ENCODE measurements at regions not wholly inside any gene's neighbourhood (a gene's known extent, or its start where the extent isn't known, plus 50 kb on each side); places are given as distances from the start of the nearest gene placed in this dataset.
"Not testable (repeated sequence)": the region's sequence is repeated elsewhere in the genome, so short reads cannot be mapped to it uniquely, and the experiment has no call there.

DNA sequence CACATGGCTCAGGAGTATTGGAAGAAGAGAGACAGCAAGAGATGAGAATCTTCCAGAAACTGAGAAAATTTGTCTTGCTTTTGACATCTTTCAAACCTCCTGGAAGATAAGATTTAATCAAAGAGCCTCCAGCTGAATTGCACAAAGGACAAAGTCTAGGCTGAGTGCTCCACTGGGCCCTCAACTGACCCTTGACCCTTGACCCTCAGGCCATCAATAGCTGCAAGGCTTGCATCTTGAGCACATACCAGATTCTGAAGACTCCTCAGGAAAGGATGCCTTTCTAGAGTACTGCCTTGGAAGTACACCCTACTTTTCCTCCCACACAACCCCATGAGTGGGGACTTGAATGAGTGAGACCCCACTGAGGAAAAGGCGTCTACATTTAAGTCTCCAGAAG is 1125.5 kb downstream of the BCL11A start:
- DNase-seq (ENCODE audit: low read depth): no peak

- no peak for DNase-seq (ENCODE audit: low read depth)
Measured at GRCh38 chr2:59425247-59425646, 1128.2 kb downstream of the BCL11A start.

DNA sequence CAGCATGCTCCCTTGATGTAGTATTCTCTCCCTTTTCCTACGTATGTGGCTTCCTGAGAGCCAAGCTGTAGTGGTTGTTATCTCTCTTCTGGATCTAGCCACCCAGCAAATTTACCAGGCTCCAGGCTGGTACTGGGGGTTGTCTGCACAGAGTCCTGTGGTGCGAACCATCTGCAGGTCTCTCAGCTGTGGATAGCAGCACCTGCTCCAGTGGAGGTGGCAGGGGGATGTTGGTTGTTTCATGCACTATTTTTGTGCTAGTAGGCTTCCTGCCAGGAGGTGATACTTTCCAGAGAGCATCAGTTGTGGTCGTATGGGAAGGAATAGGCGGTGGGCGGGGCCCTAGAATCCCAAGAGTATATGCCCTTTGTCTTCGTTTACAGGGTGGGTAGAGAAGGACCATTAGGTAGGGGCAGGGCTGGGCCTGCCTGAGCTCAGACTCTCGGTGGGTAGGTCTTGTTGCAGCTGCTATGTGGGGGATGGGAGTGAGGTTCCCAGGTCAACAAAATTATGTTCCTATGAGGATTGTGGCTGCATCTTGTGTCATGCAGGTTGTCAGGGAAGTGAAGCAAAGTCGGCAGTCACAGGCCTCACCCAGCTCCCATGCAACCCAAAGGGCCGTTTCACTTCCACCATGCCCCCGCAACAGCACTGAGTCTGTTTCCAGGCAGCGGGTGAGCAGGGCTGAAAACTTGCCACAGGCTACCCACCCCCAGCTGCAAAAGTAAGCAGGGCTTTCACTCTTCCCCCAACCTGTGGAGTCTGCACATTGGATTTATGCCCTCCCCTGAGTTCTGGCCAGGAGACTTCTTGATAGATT is 1139.5 kb downstream of the BCL11A start:
- no peak for DNase-seq (ENCODE audit: low read depth)

GRCh38 chr2:59399126-59399525 is 1154.3 kb downstream of the BCL11A start:
- DNase-seq (ENCODE audit: low read depth): no peak

GRCh38 chr2:59398081-59398480 is 1155.4 kb downstream of the BCL11A start:
- DNase-seq (ENCODE audit: low read depth): no peak

- no peak for DNase-seq (ENCODE audit: low read depth)
Measured at GRCh38 chr2:59395119-59395518, 1154.0 kb upstream of the FANCL start.

DNA sequence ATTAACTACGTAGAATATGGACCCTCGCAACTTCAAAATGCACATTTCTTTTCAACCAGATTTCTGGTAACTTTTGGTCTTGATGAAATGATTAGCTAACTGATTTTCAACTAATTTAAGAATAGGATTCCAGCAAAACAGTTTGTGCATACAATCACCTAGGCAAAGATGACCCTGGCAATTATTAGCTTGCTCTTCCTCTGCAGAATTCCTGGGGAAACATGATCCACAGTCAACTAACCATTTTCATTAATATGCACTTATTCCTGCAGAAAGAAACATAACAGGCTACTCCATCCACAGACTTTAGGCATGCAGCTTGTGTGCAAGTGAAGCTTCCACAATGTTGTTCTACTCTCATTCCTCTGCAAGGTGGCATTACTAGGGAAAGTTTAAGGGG is 1150.8 kb upstream of the FANCL start:
- no peak for DNase-seq (ENCODE audit: low read depth)

DNA sequence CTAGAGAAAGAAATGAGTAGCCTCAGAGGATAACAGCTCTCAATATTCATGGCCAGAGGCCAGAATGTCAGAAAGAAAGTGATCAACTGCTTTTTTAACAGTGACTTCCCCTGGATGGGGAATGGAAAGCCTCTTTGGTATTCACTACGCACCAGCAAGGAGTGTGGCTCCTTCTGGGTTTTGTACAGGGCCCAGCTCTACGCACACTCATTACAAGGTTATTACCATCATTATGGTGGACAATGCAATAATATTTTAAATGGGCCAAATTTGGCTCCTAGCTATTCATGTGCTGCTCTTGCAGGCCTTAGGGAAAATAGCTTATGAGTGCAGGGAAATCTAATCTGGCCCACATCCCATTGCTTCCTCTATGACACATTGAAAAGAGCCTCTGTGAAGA is 1149.5 kb upstream of the FANCL start:
- no peak for DNase-seq (ENCODE audit: low read depth)

- no peak for DNase-seq (ENCODE audit: low read depth)
Measured at GRCh38 chr2:59389240-59389639, 1148.1 kb upstream of the FANCL start.

DNA sequence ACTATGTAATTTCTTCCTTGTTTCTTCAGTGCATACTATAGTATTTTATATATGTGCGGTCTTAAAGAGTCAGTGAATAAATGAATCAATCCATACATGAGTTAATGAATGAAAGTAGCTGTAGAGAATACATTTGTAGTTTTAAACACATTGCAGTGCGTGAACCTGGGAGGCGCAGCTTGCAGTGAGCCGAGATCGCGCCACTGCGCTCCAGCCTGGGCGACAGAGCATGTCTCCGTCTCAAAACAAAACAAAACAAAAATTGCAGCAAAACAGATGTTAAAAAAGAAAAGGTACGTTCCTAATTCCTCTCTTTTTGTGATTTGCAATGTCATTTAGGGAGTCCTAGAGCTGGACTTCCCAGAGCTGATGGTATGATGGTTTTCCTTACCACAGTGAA is 1144.8 kb upstream of the FANCL start:
- no peak for DNase-seq (ENCODE audit: low read depth)

- DNase-seq (ENCODE audit: low read depth): no peak
Measured at GRCh38 chr2:59383473-59383872, 1142.3 kb upstream of the FANCL start.

GRCh38 chr2:59378127-59378526 is 1137.0 kb upstream of the FANCL start:
- DNase-seq (ENCODE audit: low read depth): no peak

GRCh38 chr2:59366288-59366687 is 1125.2 kb upstream of the FANCL start:
- no peak for DNase-seq (ENCODE audit: low read depth)

GRCh38 chr2:59354498-59354897 is 1113.4 kb upstream of the FANCL start:
- DNase-seq (ENCODE audit: low read depth): no peak

DNA sequence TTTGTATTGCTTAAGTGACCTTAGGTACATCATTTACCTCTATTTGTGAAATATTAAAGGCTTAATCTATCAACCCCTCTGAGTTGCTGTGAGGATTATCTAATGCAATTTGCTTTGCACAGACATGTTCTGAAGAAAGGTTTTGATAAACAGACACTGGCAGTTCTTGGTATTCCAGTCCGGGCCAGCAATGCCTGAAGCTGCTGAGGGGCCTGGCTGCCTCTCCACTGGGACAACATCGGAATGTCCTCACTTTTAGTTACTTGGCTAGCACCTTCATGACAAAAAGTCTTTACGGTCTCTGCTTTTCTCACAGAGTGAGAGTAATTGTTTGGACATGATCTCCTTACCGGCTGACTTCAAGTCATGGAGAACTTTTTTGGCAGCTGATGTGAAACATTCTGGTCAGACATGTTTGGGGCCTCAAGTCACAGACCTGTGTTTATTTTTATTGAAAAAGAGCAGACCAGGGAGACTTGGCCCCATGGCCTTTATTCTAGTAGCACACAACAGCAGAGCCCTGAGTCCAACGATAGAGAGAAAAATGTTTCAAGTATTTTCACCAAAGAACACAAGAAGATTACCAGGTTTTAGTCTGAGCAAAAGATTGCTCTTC is 1112.3 kb upstream of the FANCL start:
- no peak for DNase-seq (ENCODE audit: low read depth)

DNA sequence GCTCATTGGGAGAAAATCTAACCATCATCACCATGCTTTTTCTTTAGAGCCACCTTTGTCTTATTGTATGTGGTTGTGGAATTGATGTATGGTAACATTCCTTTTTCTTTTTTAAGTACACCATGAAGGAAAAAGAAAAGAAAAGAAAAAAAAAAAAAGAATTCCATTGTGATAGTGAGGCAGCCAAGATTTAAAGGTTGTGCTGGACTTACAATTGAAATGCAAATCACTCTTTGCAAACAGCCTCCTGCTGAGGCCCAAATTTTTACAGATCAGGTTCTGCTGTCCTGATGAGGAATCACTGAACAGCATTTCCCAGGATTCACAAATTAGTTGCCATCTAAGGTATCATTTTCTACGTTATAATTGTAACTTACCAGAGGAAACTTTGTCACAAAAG is 1101.0 kb upstream of the FANCL start:
- no peak for DNase-seq (ENCODE audit: low read depth)

DNA sequence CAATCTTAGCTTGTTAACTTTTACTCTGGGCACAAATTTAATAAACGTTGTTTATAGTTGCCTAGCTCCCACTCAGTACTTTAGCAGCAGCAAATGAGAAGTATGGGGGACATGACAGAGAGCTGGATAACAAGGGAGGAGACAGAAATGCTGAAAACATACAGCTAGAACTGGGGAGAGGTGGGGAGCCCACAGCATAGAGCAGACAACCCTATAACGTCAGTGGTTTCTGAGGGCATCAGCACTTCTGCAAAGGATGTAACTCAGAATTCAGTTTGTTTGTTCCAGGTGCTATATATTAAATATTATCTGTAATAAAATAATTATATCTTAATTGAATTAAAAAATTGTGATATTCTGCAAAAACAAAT is 1098.7 kb upstream of the FANCL start:
- no peak for DNase-seq (ENCODE audit: low read depth)

DNA sequence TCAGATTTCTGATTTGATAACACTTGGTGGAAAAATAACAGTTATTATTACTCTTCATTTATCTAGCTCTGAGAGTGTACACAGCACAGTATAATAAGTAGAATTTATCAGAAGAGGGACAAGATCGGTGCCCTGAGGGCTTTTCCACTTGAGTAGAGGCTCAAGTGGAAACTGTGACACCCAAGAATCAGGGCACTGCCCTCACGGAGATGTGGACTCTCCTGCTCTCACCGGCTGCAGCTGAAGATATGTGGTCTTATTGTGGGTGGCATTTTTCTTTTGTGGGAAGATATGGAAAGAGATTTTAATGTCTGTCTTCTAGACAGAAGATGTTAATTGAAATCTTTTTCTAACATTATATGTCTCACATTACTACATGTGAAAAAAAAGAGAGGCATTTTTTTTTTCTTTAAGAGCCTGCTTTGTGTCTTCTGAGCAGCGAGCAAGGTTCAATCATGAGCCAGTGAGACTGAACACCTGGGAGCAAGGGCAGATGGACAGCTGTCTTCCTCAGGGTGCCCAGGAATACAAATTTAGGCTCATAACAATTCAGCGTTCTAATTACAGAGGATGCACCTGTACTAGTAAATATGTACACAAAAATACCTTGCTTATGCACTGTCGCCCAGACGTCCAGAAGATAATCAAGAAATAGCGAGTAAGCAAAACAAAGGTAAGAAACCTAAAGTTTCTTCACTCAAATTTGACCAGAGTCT is 1098.2 kb upstream of the FANCL start:
- DNase-seq (ENCODE audit: low read depth): no peak

DNA sequence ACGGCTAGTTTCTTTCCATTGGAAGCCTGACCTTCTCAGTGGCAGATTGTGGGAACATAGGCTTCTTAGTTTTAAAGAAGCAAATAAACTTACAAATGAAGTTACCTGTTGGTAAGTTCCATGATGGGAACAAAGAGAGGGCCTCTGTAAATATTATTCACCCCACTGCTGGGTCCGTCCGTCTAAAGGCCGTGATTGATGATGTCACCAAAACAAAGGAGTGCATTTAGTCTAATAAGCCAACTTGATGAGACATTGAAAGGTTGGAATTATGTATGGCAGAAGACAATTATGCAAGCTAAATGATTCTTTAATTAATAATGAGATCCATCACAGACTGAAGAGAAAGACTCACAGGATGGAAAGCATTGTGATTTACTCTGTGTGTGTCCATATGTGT is 1091.9 kb upstream of the FANCL start:
- no peak for DNase-seq (ENCODE audit: low read depth)

GRCh38 chr2:59326581-59327365 is 1085.6 kb upstream of the FANCL start:
- not testable (repeated sequence) for DNase-seq (ENCODE audit: low read depth)

DNA sequence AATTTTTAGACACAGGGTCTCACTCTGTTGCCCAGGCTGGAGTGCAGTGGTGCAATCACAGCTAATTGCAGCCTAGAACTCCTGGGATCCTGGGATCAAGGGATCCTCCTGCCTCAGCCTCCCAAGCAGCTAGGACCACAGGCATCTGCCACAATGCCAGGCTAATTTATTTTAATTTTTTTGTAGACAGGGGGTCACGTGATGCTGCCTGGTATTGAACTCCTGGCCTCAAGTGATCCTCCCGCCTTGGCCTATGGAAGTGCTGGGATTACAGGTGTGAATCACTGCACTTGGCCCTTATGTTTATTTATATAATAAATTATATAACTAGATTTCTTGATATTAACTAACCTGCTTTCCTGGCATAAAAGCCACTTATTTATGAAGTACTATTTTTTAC is 1081.7 kb upstream of the FANCL start:
- DNase-seq (ENCODE audit: low read depth): no peak

DNA sequence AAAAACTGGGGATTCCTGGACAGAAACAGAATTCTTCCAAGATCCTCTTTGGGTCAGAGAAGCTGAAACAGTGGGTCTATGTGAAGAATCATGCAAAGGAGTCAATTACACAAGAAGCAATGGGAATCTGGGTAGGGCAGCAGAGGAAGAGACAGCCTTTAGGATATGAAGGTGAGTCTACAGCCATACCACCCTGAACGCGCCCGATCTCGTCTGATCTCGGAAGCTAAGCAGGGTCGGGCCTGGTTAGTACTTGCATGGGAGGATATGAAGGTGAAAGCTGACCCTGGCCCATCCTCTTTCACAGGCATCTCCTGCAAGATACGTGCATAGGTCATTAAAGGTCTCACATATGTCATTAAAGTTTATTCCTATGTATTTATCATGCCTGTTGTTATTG is 1080.9 kb upstream of the FANCL start:
- DNase-seq (ENCODE audit: low read depth): no peak

All from GM04504 (cell line).